Ovary (tissue), 7 donors: ENCODE measurements at regions not wholly inside any gene's neighbourhood (a gene's known extent, or its start where the extent isn't known, plus 50 kb on each side); places are given as distances from the start of the nearest gene placed in this dataset.

ENCODE experiments used
- DNase-seq, 5 donors: peaks; one replicate each; pipeline ENCODE4 v3.0.0-alpha.2; 2019 to 2020
- H3K27ac ChIP-seq, 2 donors: fragments of 200-600 bp; one replicate each; pipeline versions ENCODE4 v1.5.1 to v1.8.0; 2019 to 2022
- H3K27me3 ChIP-seq: fragments of 200-600 bp; one replicate; pipeline ENCODE4 v1.8.0; 2022
- H3K36me3 ChIP-seq: fragments of 200-600 bp; sonication (generic); one replicate; pipeline ENCODE4 v1.5.1; 2019
- H3K4me1 ChIP-seq: one replicate; pipeline ENCODE4 v1.8.1; 2013; ENCODE audit warnings: mild to moderate bottlenecking, moderate library complexity; ENCODE audit not compliant: insufficient read depth
- H3K4me3 ChIP-seq: fragments of 200-600 bp; sonication (generic); one replicate; pipeline ENCODE4 v1.5.1; 2017
- H3K9me3 ChIP-seq, 2 donors: fragments of 200-600 bp in 1 of 2; sonication (generic) in 1 of 2; one replicate each; pipeline versions ENCODE4 v1.5.1 to v1.8.1; 2013 to 2019; ENCODE audit warnings: mild to moderate bottlenecking in 1 of 2, moderate library complexity in 1 of 2
- EP300 ChIP-seq: sonication (generic); formaldehyde crosslinking; IDR thresholded peaks from one replicate; pipeline ENCODE4 v1.6.1; 2017; ENCODE audit warnings: antibody characterized with exemption
- POLR2A ChIP-seq: fragments of 450-650 bp; IDR thresholded peaks from one replicate; pipeline ENCODE4 v1.6.1; 2017; ENCODE audit warnings: antibody characterized with exemption, mild to moderate bottlenecking, moderate library complexity
- WGBS, 3 donors: extraction: QIAGEN DNeasy Blood & Tissue Kit in 1 of 3; methylation state at CpG; one replicate each; pipeline versions ENCODE4 v1.1.5 to v1.1.7; 2013 to 2017; 5-methylcytosine and 5-hydroxymethylcytosine counted together
- intact Hi-C, 4 donors: fragments of 100-400 bp; cut with DNase I; formaldehyde crosslinking; loops; one replicate each; pipeline versions ENCODE4 v1.11.0 to v1.15.1; 2022 to 2023
- TF ChIP-seq, protein P1 (sequence below), 3 donors: fragments of 450-650 bp in 2 of 3; fragments of 200-600 bp in 1 of 3; IDR thresholded peaks; one replicate each; pipeline versions ENCODE4 v1.5.1 to v1.8.0; 2016 to 2022; ENCODE audit warnings: antibody characterized with exemption in 3 of 3, mild to moderate bottlenecking in 1 of 3
- donor health status: DM: no; HTN: no; CAD: no; lungs with moderate emphysema.
- donor health status: DM: no; HTN: no; CAD: no.
- donor health status: Bipolar disorder and iron deficiency.
- donor health status: DM: no; HTN: no; CAD: no.
- donor health status: DM: yes; HTN: yes; CAD: no.

DNA sequence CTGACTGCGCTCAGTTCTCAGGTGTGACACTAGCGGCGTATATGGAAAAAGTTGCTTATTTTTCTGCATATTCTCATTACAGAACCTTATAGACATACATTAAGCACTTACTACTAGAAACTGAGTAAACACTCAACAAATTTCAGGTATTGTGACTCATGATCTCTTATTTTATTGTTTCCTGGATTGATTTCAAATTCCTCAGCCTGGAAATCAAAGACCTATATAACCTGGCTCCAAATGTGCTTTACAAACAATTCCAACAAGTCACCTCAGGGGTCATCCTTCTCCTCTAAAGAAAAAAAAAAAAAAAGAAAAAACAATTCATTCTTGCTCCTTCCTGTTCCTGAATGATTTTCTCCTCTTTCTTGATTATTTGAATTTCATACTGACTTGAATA, 152.3 kb downstream of the ADAM29 start:
- DNase-seq, result no peak
- Histone ChIP-seq H3K27me3 (no peaks in the 10 kb centered on the region), H3K4me3 (no peak overlapping the region), H3K36me3 (no peaks in the 10 kb centered on the region), H3K9me3 (no peaks in the 10 kb centered on the region), H3K27ac (no peak overlapping the region), H3K4me1 (no peaks in the 10 kb centered on the region)
- TF ChIP-seq, protein P1, sequence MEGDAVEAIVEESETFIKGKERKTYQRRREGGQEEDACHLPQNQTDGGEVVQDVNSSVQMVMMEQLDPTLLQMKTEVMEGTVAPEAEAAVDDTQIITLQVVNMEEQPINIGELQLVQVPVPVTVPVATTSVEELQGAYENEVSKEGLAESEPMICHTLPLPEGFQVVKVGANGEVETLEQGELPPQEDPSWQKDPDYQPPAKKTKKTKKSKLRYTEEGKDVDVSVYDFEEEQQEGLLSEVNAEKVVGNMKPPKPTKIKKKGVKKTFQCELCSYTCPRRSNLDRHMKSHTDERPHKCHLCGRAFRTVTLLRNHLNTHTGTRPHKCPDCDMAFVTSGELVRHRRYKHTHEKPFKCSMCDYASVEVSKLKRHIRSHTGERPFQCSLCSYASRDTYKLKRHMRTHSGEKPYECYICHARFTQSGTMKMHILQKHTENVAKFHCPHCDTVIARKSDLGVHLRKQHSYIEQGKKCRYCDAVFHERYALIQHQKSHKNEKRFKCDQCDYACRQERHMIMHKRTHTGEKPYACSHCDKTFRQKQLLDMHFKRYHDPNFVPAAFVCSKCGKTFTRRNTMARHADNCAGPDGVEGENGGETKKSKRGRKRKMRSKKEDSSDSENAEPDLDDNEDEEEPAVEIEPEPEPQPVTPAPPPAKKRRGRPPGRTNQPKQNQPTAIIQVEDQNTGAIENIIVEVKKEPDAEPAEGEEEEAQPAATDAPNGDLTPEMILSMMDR (IDR thresholded peaks at IDR 0.05), result no peak
- no peak for TF ChIP-seq EP300
- no peak for TF ChIP-seq POLR2A
- WGBS, 3 donors, result 97 to 98% (median 97%) methylated on average over 3 of the region's 3 CpGs
- intact Hi-C loops, result no loop called here

DNA sequence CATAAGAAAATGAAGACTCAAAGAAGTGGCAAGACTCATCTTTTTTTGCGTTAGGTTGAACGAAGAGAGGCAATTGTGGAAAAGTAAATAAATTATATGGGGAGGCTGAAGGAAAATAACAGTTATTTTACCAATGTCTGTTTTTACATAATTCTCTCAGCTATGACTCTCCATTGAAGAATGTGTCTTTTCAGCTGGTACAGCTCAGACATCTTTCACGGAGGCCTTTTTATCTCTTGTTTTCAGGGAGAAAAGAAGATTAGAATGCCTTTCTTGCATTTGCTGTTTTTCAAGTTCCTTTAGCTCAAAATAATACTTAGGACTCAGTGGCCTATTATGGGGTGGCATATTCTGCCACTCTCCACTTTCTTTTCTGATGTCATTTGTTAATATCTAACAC, 153.0 kb downstream of the ADAM29 start:
- Histone ChIP-seq H3K27ac (no peak overlapping the region), H3K36me3 (no peaks in the 10 kb centered on the region), H3K4me3 (no peak overlapping the region), H3K9me3 (no peaks in the 10 kb centered on the region), H3K4me1 (no peaks in the 10 kb centered on the region), H3K27me3 (no peaks in the 10 kb centered on the region)
- intact Hi-C loops, result no loop called here
- WGBS, 3 donors, result 3 to 8% (median 5%) methylated on average over 3 of the region's 3 CpGs
- no peak for TF ChIP-seq EP300
- TF ChIP-seq POLR2A, result no peak
- TF ChIP-seq, protein P1 (IDR thresholded peaks at IDR 0.05), result no peak
- DNase-seq, result no peak

DNA sequence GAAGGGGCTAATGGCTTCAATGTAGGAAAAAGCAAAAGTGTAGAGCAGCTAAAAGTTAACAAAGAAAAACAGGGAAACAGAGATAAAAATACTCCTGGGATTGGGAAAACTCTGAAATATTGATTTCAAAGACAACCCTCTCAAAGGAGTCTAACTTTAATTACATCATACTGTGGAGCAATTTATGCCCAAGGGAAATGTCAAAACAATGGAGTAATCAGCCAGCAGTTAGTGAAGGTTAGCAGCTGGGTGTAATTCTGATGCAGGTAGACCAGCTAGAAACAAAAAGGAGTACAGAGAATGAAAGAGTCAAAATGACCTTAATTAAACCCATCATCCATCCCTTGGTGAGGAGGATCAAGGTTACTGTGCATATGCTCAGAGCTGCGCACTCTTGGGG, 169.0 kb downstream of the ADAM29 start:
- no peaks in the 10 kb centered on the region for H3K27me3 ChIP-seq
- DNase-seq, result no peak
- no peaks in the 10 kb centered on the region for H3K36me3 ChIP-seq
- no peaks in the 10 kb centered on the region for H3K9me3 ChIP-seq
- no peak for TF ChIP-seq EP300
- TF ChIP-seq, protein P1 (IDR thresholded peaks at IDR 0.05), result no peak
- no peak for TF ChIP-seq POLR2A
- 76 to 93% (median 77%) methylated on average over 1 of the region's 1 CpG for WGBS, 3 donors
- no peaks in the 10 kb centered on the region for H3K4me1 ChIP-seq
- no peak overlapping the region for H3K4me3 ChIP-seq
- no peak overlapping the region for H3K27ac ChIP-seq
- intact Hi-C loops, result no loop called here

- intact Hi-C loops, result loop anchor here in 1 of 4 donors (1.0 kb wide), 1 partner anchor 20 kb away; no protein-coding TSS in a partner anchor
- no peak overlapping the region for H3K27ac ChIP-seq
- no peaks in the 10 kb centered on the region for H3K27me3 ChIP-seq
- H3K36me3 ChIP-seq, result no peaks in the 10 kb centered on the region
- no peak overlapping the region for H3K4me3 ChIP-seq
- no peak for DNase-seq
- WGBS, 3 donors, result 57 to 78% (median 60%) methylated on average over 2 of the region's 2 CpGs
- H3K4me1 ChIP-seq, result no peaks in the 10 kb centered on the region
- no peak for TF ChIP-seq POLR2A
- no peak for TF ChIP-seq EP300
- TF ChIP-seq, protein P1 (IDR thresholded peaks at IDR 0.05), result no peak
- no peaks in the 10 kb centered on the region for H3K9me3 ChIP-seq
Observed at GRCh38 chr4:175090116-175090515, 172.0 kb downstream of the ADAM29 start.

- 80 to 89% (median 83%) methylated on average over 5 of the region's 5 CpGs for WGBS, 3 donors
- H3K36me3 ChIP-seq, result no peaks in the 10 kb centered on the region
- H3K4me1 ChIP-seq, result no peaks in the 10 kb centered on the region
- intact Hi-C loops, result no loop called here
- TF ChIP-seq, protein P1 (IDR thresholded peaks at IDR 0.05), result no peak
- no peak for TF ChIP-seq EP300
- no peak for TF ChIP-seq POLR2A
- no peak overlapping the region for H3K27ac ChIP-seq
- no peaks in the 10 kb centered on the region for H3K9me3 ChIP-seq
- DNase-seq, result no peak
- H3K27me3 ChIP-seq, result no peaks in the 10 kb centered on the region
- no peak overlapping the region for H3K4me3 ChIP-seq
Observed at GRCh38 chr4:175091649-175092048, 173.5 kb downstream of the ADAM29 start.
